SK-N-SH (cell line): ENCODE measurements at regions not wholly inside any gene's neighbourhood (a gene's known extent, or its start where the extent isn't known, plus 50 kb on each side); places are given as distances from the start of the nearest gene placed in this dataset.

Experiments used
- CTCF ChIP-seq: fragments of 200-600 bp; sonication (generic); IDR thresholded peaks from 2 replicates; pipeline ENCODE4 v1.6.1; 2017; ENCODE audit warnings: antibody characterized with exemption, mild to moderate bottlenecking, moderate library complexity
- ELF1 ChIP-seq: IDR thresholded peaks from 2 replicates; pipeline ENCODE4 v1.4.0; 2012
- EP300 ChIP-seq, 2 experiments: IDR thresholded peaks; 2 replicates each; pipeline versions ENCODE4 v1.4.0 to v1.6.1; 2012; ENCODE audit warnings: borderline replicate concordance in 1 of 2, low read depth in 1 of 2, low read length in 1 of 2
- FOSL2 ChIP-seq: IDR thresholded peaks from 2 replicates; pipeline ENCODE4 v1.4.0; 2012; ENCODE audit warnings: low read depth, mild to moderate bottlenecking, moderate library complexity, borderline replicate concordance
- YY1 ChIP-seq: IDR thresholded peaks from 2 replicates; pipeline ENCODE4 v1.4.0; 2012; ENCODE audit warnings: low read depth, mild to moderate bottlenecking

GRCh38 chr1:195951313-195951712 lies 656.9 kb downstream of the KCNT2 start:
- TF ChIP-seq FOSL2 (no peak), CTCF (no peak), EP300 (IDR thresholded peaks at IDR 0.05; ENCODE audit: borderline replicate concordance in 1 of 2, low read depth in 1 of 2, low read length in 1 of 2) (no peak), ELF1 (no peak), YY1 (no peak)
